ENCODE measurements at regions not wholly inside any gene's neighbourhood (a gene's known extent, or its start where the extent isn't known, plus 50 kb on each side); places are given as distances from the start of the nearest gene placed in this dataset.
A peak's percentile ranks its signal among the peaks of the same experiment; 100 is the strongest.

DNA sequence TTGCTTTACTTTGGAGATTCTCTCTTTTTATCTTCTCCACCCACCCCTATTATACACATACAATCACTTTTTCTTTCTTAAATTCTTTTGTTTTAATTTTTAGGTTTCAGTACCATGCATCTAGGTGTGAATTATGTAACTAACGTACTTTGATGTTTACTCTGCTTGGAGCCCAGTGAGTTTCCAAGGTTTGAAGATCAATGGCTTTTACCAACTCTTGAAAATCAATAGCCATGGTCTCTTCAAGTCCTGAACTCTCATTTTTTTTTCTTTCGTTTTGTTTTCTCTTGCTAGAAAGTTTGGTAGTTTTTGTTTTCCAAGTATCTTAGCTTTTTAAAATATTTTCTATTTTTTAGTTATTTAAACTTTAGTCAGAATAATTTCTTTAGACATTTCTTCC lies 417.2 kb downstream of the ZBBX start:
- TF ChIP-seq CTCF (IDR thresholded peaks at IDR 0.05): no peak

DNA sequence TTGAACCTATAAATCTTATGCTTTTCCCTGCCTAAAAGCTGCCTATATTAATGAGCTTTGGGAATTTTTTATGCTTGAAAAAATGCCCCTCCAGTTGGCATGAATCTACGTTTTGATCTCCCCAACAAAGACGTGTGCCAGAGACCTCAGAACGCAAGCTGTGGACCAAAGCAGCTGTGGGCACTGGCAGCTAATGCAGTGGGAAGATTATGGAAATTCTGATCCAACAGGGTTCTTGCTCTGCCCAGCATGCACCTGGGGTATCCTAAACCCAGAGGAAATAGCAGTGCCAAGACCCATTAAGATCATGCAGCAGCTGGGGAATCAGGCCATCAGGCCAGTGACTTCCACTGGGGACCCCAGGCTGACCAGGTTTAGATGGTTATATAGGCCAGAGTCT lies 423.0 kb downstream of the ZBBX start:
- no peak for TF ChIP-seq CTCF (IDR thresholded peaks at IDR 0.05)

- TF ChIP-seq CTCF (IDR thresholded peaks at IDR 0.05): no peak
These were observed 424.7 kb downstream of the ZBBX start for GRCh38 chr3:166955201-166955939.

DNA sequence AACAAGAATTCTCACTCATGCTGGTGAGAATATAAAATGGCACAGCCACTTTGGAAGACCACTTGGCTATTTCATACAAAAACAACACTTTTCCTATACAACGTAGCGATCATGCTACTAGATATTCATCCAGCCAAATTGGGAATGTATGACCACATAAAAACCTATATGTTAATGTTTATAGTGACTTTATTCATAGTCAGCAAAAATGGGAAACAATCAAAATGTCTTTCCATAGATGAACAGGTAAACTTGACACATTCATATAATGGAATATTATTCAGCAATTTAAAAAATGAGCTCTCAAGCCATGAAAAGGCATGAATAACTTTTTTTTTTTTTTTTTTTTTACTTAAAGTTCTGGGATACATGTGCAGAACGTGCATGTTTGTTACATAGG lies 445.2 kb downstream of the ZBBX start:
- TF ChIP-seq CTCF (IDR thresholded peaks at IDR 0.05): no peak

DNA sequence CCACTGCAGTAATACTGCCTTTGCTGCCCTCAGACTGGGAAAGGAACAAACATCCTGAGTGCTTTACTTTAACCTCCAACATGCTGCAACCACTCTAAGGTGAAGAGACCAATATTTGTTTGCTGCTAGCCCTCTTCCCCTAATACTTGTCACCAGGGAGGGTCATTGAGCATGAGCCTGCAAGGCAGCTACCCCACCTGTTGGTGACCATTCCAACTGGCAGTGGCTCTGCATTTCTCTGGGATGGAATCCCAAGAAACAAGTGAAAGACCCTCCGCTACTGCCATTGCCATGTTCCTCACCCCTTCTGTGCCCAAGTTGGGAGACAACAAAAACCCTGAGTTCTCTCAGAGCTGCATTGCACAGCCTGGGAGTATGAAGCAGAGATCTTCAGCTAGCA lies 462.7 kb downstream of the ZBBX start:
- no peak for TF ChIP-seq CTCF (IDR thresholded peaks at IDR 0.05)

- TF ChIP-seq CTCF (IDR thresholded peaks at IDR 0.05): peak; percentile 46; the same call in 1 of the 2 replicates
These were observed 477.7 kb downstream of the ZBBX start for GRCh38 chr3:166902374-166902773.

DNA sequence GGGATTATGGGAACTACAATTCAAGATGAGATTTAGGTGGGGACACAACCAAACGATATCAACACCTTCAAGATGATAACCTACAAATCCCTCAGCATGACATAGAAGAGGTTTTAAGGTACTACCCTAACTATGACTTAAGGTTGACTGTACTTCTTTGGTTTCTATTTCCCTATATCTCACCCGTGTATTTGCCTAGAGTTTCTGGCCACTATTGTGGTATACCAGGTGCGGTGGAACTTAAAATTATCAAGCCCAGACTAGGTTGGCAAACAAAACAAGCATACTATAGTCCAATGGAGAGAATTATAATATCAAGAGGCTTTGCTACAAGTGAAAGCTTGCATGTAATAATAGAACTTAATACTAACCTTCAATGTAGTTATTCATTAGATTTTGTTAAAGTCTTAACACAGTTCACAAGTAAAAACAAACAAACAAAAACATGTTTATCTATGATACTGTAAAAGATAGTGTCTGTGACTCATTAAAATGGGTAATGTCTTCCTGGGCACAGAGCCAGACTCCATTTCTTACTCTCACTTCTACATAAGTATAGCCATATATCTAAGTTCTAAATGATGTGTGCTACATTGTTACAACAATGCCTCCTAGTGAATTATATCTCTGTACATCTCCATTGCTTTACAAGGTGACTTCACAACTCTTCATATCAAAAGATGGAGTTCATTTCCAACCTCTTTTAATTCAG lies 479.1 kb downstream of the ZBBX start:
- peak; percentile 28; the same call in 1 of the 2 replicates for TF ChIP-seq CTCF (IDR thresholded peaks at IDR 0.05)

Data from LNCAP (cell line).